ENCODE measurements at regions not wholly inside any gene's neighbourhood (a gene's known extent, or its start where the extent isn't known, plus 50 kb on each side); places are given as distances from the start of the nearest gene placed in this dataset.
A peak's percentile ranks its signal among the peaks of the same experiment; 100 is the strongest.
"Not testable (repeated sequence)": the region's sequence is repeated elsewhere in the genome, so short reads cannot be mapped to it uniquely, and the experiment has no call there.

DNA sequence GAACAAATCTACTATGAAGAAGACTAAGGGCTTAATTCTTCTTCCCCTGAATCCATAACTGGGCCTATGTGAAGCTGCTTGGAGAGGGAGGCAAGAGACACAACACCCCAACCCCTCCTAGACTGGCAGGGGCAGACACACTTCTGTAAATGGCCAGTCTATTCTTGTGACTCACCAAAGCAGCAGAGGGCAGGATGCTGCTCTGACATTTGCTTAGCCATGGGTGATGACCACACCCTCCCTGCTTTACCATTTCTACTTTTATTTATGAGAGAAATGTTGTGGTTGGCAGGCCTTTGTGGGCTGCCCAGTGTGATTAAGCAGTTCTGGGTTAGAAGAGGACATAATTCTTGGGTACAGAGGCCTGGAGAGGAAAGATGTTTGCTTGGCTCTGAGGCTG is 189.8 kb upstream of the DPYD start:
- intact Hi-C loops (cut with DNase I), result no loop called here
- ATAC-seq (no peak), DNase-seq (no peak)

DNA sequence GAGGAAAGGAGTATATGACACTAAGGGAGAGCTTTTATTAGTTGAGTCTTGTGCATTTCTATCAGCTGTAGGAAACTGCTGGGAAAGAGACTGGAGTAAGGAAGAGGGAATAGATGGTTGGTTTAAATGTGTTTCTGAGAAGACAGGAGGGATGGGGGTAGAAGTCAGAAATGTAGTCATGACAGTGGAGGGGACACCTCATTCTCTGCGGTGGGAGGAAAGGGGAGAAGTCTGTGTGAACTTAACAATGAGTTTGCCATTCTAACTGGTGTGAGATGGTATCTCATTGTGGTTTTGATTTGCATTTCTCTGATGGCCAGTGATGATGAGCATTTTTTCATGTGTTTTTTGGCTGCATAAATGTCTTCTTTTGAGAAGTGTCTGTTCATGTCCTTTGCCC is 187.5 kb upstream of the DPYD start:
- ATAC-seq; intact Hi-C loops (cut with DNase I); DNase-seq: not testable (repeated sequence)

- intact Hi-C loops (cut with DNase I), result no loop called here
- no peak for ATAC-seq
- no peak for DNase-seq
Observed at GRCh38 chr1:98107256-98107655, 186.4 kb upstream of the DPYD start.

DNA sequence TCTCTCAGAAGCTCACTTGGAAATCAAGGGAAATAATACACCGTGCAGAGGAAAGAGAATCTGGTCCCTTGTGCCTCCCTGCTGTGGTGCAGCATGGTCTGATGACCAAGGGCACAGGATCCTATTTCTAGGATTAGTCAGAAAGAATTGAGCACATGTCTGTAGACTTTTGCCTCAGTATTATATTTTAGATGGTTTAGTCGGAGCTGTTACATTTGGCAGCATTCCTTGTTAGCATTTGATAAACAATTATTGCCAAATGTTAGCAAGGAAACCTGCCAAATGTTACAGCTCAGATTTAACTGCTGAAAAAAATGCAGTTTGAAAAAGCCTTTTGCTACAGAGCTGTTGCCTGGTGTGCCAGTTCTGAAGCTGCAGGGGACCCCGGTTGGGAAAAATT is 183.5 kb upstream of the DPYD start:
- ATAC-seq (peak; percentile 53 to 63), DNase-seq (no peak)
- intact Hi-C loops (cut with DNase I), result no loop called here

GRCh38 chr1:98103617-98104285 is 182.9 kb upstream of the DPYD start:
- DNase-seq (no peak), ATAC-seq (no peak)
- intact Hi-C loops (cut with DNase I), result no loop called here

DNA sequence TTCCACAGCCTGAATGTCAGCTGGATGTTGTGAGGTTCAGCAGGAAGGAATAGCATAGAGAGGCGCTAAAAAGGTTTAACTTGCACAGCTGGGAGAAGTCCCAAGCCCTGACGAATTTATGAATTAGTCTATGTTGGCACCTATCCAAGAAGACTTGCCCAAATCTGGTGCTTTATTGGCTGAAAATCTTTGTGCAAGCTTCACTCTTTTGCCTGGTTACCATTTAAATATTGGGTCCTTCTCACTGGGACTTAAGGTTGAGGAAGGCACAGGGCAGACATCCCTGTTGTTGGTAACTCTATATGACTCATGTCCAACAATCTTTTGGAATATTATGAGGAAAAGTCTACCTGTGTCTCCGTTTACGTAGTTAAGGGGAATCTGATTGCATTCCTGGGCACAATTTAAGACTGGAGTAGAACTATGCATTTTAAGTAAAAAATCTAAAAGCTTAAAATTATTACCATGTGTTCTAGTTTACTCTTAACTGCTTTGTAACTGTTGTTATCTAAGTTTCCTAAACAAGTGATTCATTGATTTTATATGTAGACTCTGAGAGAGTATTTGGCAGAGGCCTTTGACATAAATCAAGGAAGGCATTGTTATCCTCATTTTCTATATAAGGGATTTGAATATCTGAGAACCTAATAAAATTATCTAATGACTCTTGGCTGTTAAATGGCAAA is 181.7 kb upstream of the DPYD start:
- intact Hi-C loops (cut with DNase I), result no loop called here
- DNase-seq, result no peak
- no peak for ATAC-seq

GRCh38 chr1:98101364-98101763 is 180.5 kb upstream of the DPYD start:
- ATAC-seq (no peak), DNase-seq (no peak)
- intact Hi-C loops (cut with DNase I), result no loop called here

- intact Hi-C loops (cut with DNase I), result no loop called here
- DNase-seq (no peak), ATAC-seq (no peak)
Observed at GRCh38 chr1:98099501-98099900, 178.7 kb upstream of the DPYD start.

- ATAC-seq (no peak), DNase-seq (no peak)
- intact Hi-C loops (cut with DNase I), result no loop called here
Observed at GRCh38 chr1:98098473-98098872, 177.6 kb upstream of the DPYD start.

DNA sequence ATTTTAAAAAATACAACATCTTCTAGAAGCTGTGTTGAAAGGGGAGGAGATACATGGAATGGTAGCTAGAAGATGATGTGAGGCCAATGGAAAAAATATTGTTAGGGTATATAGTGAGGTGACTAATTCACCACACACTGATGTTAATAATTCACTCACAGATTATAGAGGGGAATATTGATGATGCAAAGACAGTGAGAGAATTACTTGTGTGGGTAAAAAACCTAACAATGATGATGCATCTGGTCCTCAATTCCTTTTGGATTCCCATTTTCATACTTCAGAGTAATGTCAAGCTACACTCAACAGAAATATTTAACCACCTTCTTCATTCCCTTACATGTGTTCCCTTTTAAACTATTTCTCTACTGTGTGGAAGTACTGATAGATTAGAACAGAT is 169.5 kb upstream of the DPYD start:
- DNase-seq (no peak), ATAC-seq (no peak)
- intact Hi-C loops (cut with DNase I), result no loop called here

DNA sequence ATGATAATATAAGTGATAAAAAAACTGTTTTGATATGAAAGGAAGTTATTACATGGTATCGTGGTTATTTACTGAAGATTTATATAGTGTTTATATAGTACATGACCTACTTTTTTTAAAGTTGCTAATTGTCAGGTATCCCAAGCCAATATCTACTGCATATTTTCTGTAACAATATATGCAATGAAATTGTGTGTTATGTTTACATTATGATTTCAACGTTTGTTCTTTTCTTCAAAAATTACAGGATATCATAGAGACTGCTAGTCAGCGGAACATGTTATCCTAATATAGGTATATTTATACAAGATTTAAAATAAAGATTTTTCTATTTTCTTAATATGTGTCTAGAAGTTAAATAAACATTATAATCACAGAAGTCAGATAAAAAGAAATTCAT is 167.5 kb upstream of the DPYD start:
- DNase-seq (no peak), ATAC-seq (no peak)
- intact Hi-C loops (cut with DNase I), result no loop called here

- intact Hi-C loops (cut with DNase I), result no loop called here
- ATAC-seq (peak in 1 of 2 donors; percentile 89), DNase-seq (no peak)
Observed at GRCh38 chr1:98086796-98087441, 166.1 kb upstream of the DPYD start.

GRCh38 chr1:98086156-98086555 is 165.3 kb upstream of the DPYD start:
- intact Hi-C loops (cut with DNase I), result no loop called here
- ATAC-seq (no peak), DNase-seq (no peak)

DNA sequence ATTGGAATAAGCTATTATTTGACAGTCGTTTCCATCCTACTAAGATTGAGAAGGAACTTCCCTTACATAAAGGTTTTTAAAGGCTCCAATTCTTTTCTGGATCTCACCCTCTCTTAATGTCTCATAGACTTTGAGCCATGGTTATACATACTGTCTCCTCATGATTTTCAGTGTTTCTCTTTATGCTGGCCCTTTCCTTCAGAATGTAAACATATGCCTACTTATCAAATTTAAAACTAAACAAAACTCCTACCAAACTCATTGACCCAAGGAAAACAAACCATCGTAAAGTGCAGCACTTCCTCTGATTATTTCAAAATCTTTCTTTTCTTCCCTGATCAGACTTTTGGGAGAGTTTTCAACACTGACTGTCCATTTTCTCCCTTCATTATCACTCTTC is 163.4 kb upstream of the DPYD start:
- intact Hi-C loops (cut with DNase I), result no loop called here
- ATAC-seq (no peak), DNase-seq (no peak)

- intact Hi-C loops (cut with DNase I), result no loop called here
- DNase-seq (no peak), ATAC-seq (no peak)
Observed at GRCh38 chr1:98081944-98082343, 161.1 kb upstream of the DPYD start.

- no peak for DNase-seq
- intact Hi-C loops (cut with DNase I), result no loop called here
- no peak for ATAC-seq
Observed at GRCh38 chr1:98078596-98078995, 157.8 kb upstream of the DPYD start.

GRCh38 chr1:98077691-98078090 is 156.9 kb upstream of the DPYD start:
- DNase-seq, result no peak
- intact Hi-C loops (cut with DNase I), result no loop called here
- no peak for ATAC-seq

DNA sequence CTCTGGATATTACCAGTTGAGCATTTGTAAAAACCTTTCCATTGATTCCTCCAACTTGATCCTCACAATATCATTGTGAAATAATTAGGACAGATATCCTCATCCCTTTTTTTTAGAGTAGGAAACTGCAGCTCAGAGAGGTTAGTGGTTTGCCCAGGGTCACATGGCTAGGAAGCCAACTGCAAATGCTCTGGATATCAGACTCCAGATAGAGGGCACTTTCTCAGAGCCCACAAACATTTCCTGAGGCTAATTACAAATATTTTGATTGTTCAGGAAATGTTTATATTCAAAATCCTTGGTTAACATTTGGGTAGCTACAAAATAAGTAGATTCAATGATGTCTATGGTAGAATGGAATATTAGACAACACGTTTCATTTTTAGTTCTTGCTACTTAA is 154.8 kb upstream of the DPYD start:
- intact Hi-C loops (cut with DNase I), result no loop called here
- no peak for ATAC-seq
- DNase-seq, result no peak

GRCh38 chr1:98073823-98074222 is 153.0 kb upstream of the DPYD start:
- ATAC-seq, result no peak
- intact Hi-C loops (cut with DNase I), result no loop called here
- DNase-seq, result no peak

DNA sequence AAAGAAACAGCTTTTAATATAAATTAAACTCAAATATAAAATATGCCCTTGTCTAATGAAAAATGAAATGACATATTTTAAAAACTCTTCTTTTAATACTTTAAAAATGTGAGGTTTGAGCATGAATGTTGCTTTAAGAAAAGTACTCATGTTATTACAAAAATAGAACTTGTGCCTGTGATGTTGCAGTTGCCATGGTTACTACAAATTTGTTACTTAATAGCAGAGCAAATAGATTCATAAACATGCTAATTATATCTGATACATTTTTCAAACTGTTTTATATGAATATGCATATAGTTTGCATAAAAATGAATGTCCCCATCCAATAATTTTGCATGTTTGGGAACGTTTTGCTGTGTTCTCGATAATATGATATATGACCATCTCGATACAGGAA is 152.3 kb upstream of the DPYD start:
- no peak for ATAC-seq
- intact Hi-C loops (cut with DNase I), result no loop called here
- DNase-seq, result no peak

- DNase-seq, result no peak
- no peak for ATAC-seq
- intact Hi-C loops (cut with DNase I), result no loop called here
Observed at GRCh38 chr1:98072047-98072446, 151.2 kb upstream of the DPYD start.
